ENCODE measurements at regions not wholly inside any gene's neighbourhood (a gene's known extent, or its start where the extent isn't known, plus 50 kb on each side); places are given as distances from the start of the nearest gene placed in this dataset.

- no peak overlapping the region for H3K4me3 Mint-ChIP-seq
- DNase-seq, result no peak
- H3K4me1 Mint-ChIP-seq (ENCODE audit: low read depth), result no peaks in the 10 kb centered on the region
- ATAC-seq, result no peak
- no peak overlapping the region for H3K27ac Mint-ChIP-seq
- peaks cover 11% of the 10 kb centered on the region for H3K27me3 Mint-ChIP-seq
- CTCF ChIA-PET, result no interaction called here
- POLR2A ChIA-PET, result no interaction called here
- intact Hi-C loops (cut with micrococcal nuclease), result no loop called here
- TF ChIP-seq CTCF (IDR thresholded peaks at IDR 0.05), result no peak
- no peaks in the 10 kb centered on the region for H3K9me3 Mint-ChIP-seq
- H3K36me3 Mint-ChIP-seq (ENCODE audit: low read depth), result no peaks in the 10 kb centered on the region
These were observed 51.0 kb upstream of the TNC start for GRCh38 chr9:115169003-115169402.

- H3K4me3 Mint-ChIP-seq, result no peak overlapping the region
- ChIA-PET POLR2A (no interaction called here), CTCF (no interaction called here)
- intact Hi-C loops (cut with micrococcal nuclease), result no loop called here
- ATAC-seq (no peak), DNase-seq (no peak)
- H3K27ac Mint-ChIP-seq, result no peak overlapping the region
- peaks cover 11% of the 10 kb centered on the region for H3K27me3 Mint-ChIP-seq
- no peak for TF ChIP-seq CTCF (IDR thresholded peaks at IDR 0.05)
- no peaks in the 10 kb centered on the region for H3K4me1 Mint-ChIP-seq (ENCODE audit: low read depth)
- H3K9me3 Mint-ChIP-seq, result no peaks in the 10 kb centered on the region
- no peaks in the 10 kb centered on the region for H3K36me3 Mint-ChIP-seq (ENCODE audit: low read depth)
These were observed 52.6 kb upstream of the TNC start for GRCh38 chr9:115170358-115171073.

- ATAC-seq, result no peak
These were observed 54.0 kb upstream of the TNC start for GRCh38 chr9:115171921-115172388.

GRCh38 chr9:115182264-115182663 lies 64.3 kb upstream of the TNC start:
- Mint-ChIP-seq H3K27ac (no peak overlapping the region), H3K4me3 (no peak overlapping the region), H3K9me3 (no peaks in the 10 kb centered on the region), H3K36me3 (ENCODE audit: low read depth) (no peaks in the 10 kb centered on the region), H3K27me3 (peaks cover 4% of the 10 kb centered on the region), H3K4me1 (ENCODE audit: low read depth) (no peaks in the 10 kb centered on the region)
- ChIA-PET CTCF (no interaction called here), POLR2A (no interaction called here)
- ATAC-seq (no peak), DNase-seq (no peak)
- no peak for TF ChIP-seq CTCF (IDR thresholded peaks at IDR 0.05)
- intact Hi-C loops (cut with micrococcal nuclease), result no loop called here

More at GRCh38 chr9:115171921-115172388, 54.0 kb upstream of the TNC start:
- TF ChIP-seq CTCF (IDR thresholded peaks at IDR 0.05), result no peak
- no peaks in the 10 kb centered on the region for H3K36me3 Mint-ChIP-seq (ENCODE audit: low read depth)
- no peaks in the 10 kb centered on the region for H3K9me3 Mint-ChIP-seq
- no peaks in the 10 kb centered on the region for H3K4me1 Mint-ChIP-seq (ENCODE audit: low read depth)
- H3K4me3 Mint-ChIP-seq, result no peak overlapping the region
- no peak for DNase-seq
- H3K27me3 Mint-ChIP-seq, result peaks cover 11% of the 10 kb centered on the region
- no peak overlapping the region for H3K27ac Mint-ChIP-seq
- ChIA-PET POLR2A (interaction anchor here (0.6 kb wide), 1 partner anchor 166 kb away, joined by 4 read pairs; no protein-coding TSS in a partner anchor), CTCF (interaction anchor here (0.6 kb wide), 1 partner anchor 30 kb away, joined by 3 read pairs; no protein-coding TSS in a partner anchor)
- intact Hi-C loops (cut with micrococcal nuclease), result no loop called here

- peaks cover 4% of the 10 kb centered on the region for H3K27me3 Mint-ChIP-seq
- POLR2A ChIA-PET, result no interaction called here
These were observed 65.5 kb upstream of the TNC start for GRCh38 chr9:115183436-115183835.

More at GRCh38 chr9:115183436-115183835, 65.5 kb upstream of the TNC start:
- no peaks in the 10 kb centered on the region for H3K9me3 Mint-ChIP-seq
- no peaks in the 10 kb centered on the region for H3K4me1 Mint-ChIP-seq (ENCODE audit: low read depth)
- no peak for TF ChIP-seq CTCF (IDR thresholded peaks at IDR 0.05)
- H3K4me3 Mint-ChIP-seq, result no peak overlapping the region
- ATAC-seq (no peak), DNase-seq (no peak)
- intact Hi-C loops (cut with micrococcal nuclease), result no loop called here
- H3K36me3 Mint-ChIP-seq (ENCODE audit: low read depth), result no peaks in the 10 kb centered on the region
- CTCF ChIA-PET, result no interaction called here
- H3K27ac Mint-ChIP-seq, result no peak overlapping the region

All from activated CD8-positive, alpha-beta T cell treated with anti-CD3 and anti-CD28 coated beads for 36 hours (primary cell).